Lower lobe of right lung (tissue), 2 donors: ENCODE measurements at regions not wholly inside any gene's neighbourhood (a gene's known extent, or its start where the extent isn't known, plus 50 kb on each side); places are given as distances from the start of the nearest gene placed in this dataset.
"Not testable (repeated sequence)": the region's sequence is repeated elsewhere in the genome, so short reads cannot be mapped to it uniquely, and the experiment has no call there.

Source experiments
- ATAC-seq, 2 donors: fragments of 200-7000 bp; cut with Tn5 transposase; one replicate each; pipeline ENCODE4 v1.9.1; 2020 to 2022; ENCODE audit warnings: mild to moderate bottlenecking in 2 of 2, moderate library complexity in 2 of 2
- DNase-seq: peaks from one replicate; pipeline ENCODE4 v3.0.0-alpha.2; 2020
- H3K27ac ChIP-seq: fragments of 200-600 bp; one replicate; pipeline ENCODE4 v1.8.0; 2022
- H3K27me3 ChIP-seq: fragments of 200-600 bp; one replicate; pipeline ENCODE4 v1.8.0; 2022; ENCODE audit warnings: low read depth
- H3K36me3 ChIP-seq: fragments of 200-600 bp; one replicate; pipeline ENCODE4 v1.8.0; 2022; ENCODE audit warnings: mild to moderate bottlenecking
- H3K4me1 ChIP-seq: fragments of 200-600 bp; one replicate; pipeline ENCODE4 v1.8.0; 2022
- H3K4me3 ChIP-seq: fragments of 200-600 bp; one replicate; pipeline ENCODE4 v1.8.0; 2022; ENCODE audit warnings: mild to moderate bottlenecking
- H3K9me3 ChIP-seq: fragments of 200-600 bp; one replicate; pipeline ENCODE4 v1.8.0; 2022
- CTCF ChIP-seq: fragments of 200-600 bp; IDR thresholded peaks from one replicate; pipeline ENCODE4 v1.8.0; 2022; ENCODE audit warnings: antibody characterized with exemption, mild to moderate bottlenecking
- intact Hi-C: fragments of 100-400 bp; cut with DNase I; formaldehyde crosslinking; loops from one replicate; pipeline ENCODE4 v1.11.0; 2022
- donor health status: DM: no; HTN: yes; CAD: no; lungs with severe emphysema.

- Histone ChIP-seq H3K9me3 (no peaks in the 10 kb centered on the region), H3K27ac (no peak overlapping the region), H3K27me3 (no peaks in the 10 kb centered on the region), H3K4me3 (no peak overlapping the region), H3K36me3 (no peaks in the 10 kb centered on the region), H3K4me1 (peaks cover 9% of the 10 kb centered on the region)
- ATAC-seq (no peak), DNase-seq (no peak)
- intact Hi-C loops = no loop called here
- TF ChIP-seq CTCF = no peak
Observed at GRCh38 chr12:116450406-116450910, 108.7 kb upstream of the MAP1LC3B2 start.

GRCh38 chr12:116452975-116453374, 106.2 kb upstream of the MAP1LC3B2 start:
- intact Hi-C loops, DNase-seq, ATAC-seq, H3K36me3 ChIP-seq, H3K9me3 ChIP-seq, H3K27ac ChIP-seq, H3K27me3 ChIP-seq, H3K4me3 ChIP-seq: not testable (repeated sequence)
- H3K4me1 ChIP-seq = peaks cover 24% of the 10 kb centered on the region

GRCh38 chr12:116453631-116454030, 105.5 kb upstream of the MAP1LC3B2 start:
- no peaks in the 10 kb centered on the region for H3K36me3 ChIP-seq
- TF ChIP-seq CTCF = no peak
- no peaks in the 10 kb centered on the region for H3K27me3 ChIP-seq
- H3K4me1 ChIP-seq = peaks cover 24% of the 10 kb centered on the region
- intact Hi-C loops = no loop called here
- ATAC-seq = no peak
- no peak for DNase-seq
- no peak overlapping the region for H3K27ac ChIP-seq
- H3K9me3 ChIP-seq = no peaks in the 10 kb centered on the region
- H3K4me3 ChIP-seq = no peak overlapping the region

GRCh38 chr12:116454076-116454475, 105.1 kb upstream of the MAP1LC3B2 start:
- no peak overlapping the region for H3K27ac ChIP-seq
- no peak for DNase-seq
- H3K27me3 ChIP-seq = no peaks in the 10 kb centered on the region
- H3K36me3 ChIP-seq = no peaks in the 10 kb centered on the region
- intact Hi-C loops = no loop called here
- TF ChIP-seq CTCF = no peak
- ATAC-seq = no peak
- no peaks in the 10 kb centered on the region for H3K9me3 ChIP-seq
- no peak overlapping the region for H3K4me3 ChIP-seq
- peaks cover 24% of the 10 kb centered on the region for H3K4me1 ChIP-seq

GRCh38 chr12:116454950-116455447, 104.2 kb upstream of the MAP1LC3B2 start:
- no peaks in the 10 kb centered on the region for H3K9me3 ChIP-seq
- ATAC-seq = no peak
- H3K27me3 ChIP-seq = no peaks in the 10 kb centered on the region
- no peak for DNase-seq
- H3K4me3 ChIP-seq = no peak overlapping the region
- intact Hi-C loops = no loop called here
- peaks cover 24% of the 10 kb centered on the region for H3K4me1 ChIP-seq
- no peak for TF ChIP-seq CTCF
- H3K36me3 ChIP-seq = no peaks in the 10 kb centered on the region
- peak overlapping the region; percentile 78 for H3K27ac ChIP-seq

GRCh38 chr12:116455540-116456329, 103.4 kb upstream of the MAP1LC3B2 start:
- TF ChIP-seq CTCF = no peak
- DNase-seq (no peak), ATAC-seq (peak; percentile 69 to 75)
- intact Hi-C loops = no loop called here
- no peaks in the 10 kb centered on the region for H3K9me3 ChIP-seq
- no peaks in the 10 kb centered on the region for H3K36me3 ChIP-seq
- peak overlapping the region; percentile 78 for H3K27ac ChIP-seq
- peaks cover 24% of the 10 kb centered on the region for H3K4me1 ChIP-seq
- no peak overlapping the region for H3K4me3 ChIP-seq
- no peaks in the 10 kb centered on the region for H3K27me3 ChIP-seq
